BLaER1 (cell line): ENCODE measurements at regions not wholly inside any gene's neighbourhood (a gene's known extent, or its start where the extent isn't known, plus 50 kb on each side); places are given as distances from the start of the nearest gene placed in this dataset.

Source experiments
- H3K27ac ChIP-seq: shearing (Covaris generic); formaldehyde crosslinking; 2 replicates; pipeline ENCODE4 v1.8.1; 2022
- H3K27me3 ChIP-seq: shearing (Covaris generic); formaldehyde crosslinking; 2 replicates; pipeline ENCODE4 v1.8.1; 2022
- H3K36me3 ChIP-seq: shearing (Covaris generic); formaldehyde crosslinking; 2 replicates; pipeline ENCODE4 v1.8.1; 2022
- H3K4me1 ChIP-seq: shearing (Covaris generic); formaldehyde crosslinking; 2 replicates; pipeline ENCODE4 v1.8.1; 2022
- H3K4me2 ChIP-seq: shearing (Covaris generic); formaldehyde crosslinking; 2 replicates; pipeline ENCODE4 v1.8.1; 2022
- H3K4me3 ChIP-seq: shearing (Covaris generic); formaldehyde crosslinking; 2 replicates; pipeline ENCODE4 v1.8.1; 2022
- H3K9ac ChIP-seq: shearing (Covaris generic); formaldehyde crosslinking; 2 replicates; pipeline ENCODE4 v1.8.1; 2022
- H3K9me3 ChIP-seq: shearing (Covaris generic); formaldehyde crosslinking; 2 replicates; pipeline ENCODE4 v1.8.1; 2022
- H4K20me1 ChIP-seq: shearing (Covaris generic); formaldehyde crosslinking; 2 replicates; pipeline ENCODE4 v1.8.1; 2022
- Cebpa-rat ChIP-seq: shearing (Covaris generic); IDR thresholded peaks from 2 replicates; pipeline ENCODE4 v1.8.1; 2022

DNA sequence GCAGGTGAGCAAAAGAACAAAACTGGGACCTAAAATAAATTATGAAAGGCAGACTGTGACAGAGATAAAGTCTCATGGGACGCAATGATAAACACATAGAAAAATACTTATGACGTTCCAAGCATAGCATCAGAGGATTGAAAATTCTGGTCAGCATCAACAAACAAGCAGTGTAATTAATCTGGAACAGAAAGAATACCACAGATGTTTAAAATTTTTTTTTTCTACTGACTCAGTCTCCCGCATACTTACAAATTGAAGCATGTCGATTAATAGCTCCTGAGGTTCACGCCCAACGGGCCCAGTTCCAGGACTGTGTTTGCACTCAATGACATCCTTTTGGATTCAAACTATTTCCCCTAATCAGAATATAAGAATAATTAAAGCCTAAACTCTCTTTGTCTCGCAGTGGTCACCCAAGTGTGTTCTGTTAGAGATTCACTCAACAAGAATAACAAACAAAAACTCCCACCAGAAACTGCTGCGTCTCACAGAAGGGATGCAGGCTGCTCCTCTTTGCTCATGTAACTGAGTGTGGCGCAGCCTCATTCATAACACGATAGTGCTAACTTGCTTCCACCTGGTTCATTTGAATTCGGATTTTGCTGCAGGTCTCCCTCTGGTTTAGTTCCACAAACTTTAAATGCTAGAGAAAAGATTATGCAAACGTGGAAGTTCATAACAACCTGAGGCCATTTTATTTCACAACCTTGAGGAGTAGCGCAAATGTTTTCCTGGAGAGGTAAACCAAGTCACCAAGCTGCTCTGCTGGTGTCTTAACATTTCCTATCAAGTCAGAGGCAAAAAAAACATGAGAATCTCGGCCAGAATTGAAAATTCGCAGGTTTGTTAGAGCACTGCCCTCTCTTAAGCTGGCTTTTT lies 69.0 kb upstream of the CITED2 start:
- Histone ChIP-seq H3K4me1 (peaks cover 16% of the 10 kb centered on the region), H3K4me3 (no peak overlapping the region), H3K9ac (no peak overlapping the region), H3K36me3 (no peaks in the 10 kb centered on the region), H3K27me3 (no peaks in the 10 kb centered on the region), H3K9me3 (no peaks in the 10 kb centered on the region; the same call in 1 of the 2 replicates), H4K20me1 (no peaks in the 10 kb centered on the region), H3K4me2 (no peak overlapping the region), H3K27ac (no peak overlapping the region)
- TF ChIP-seq Cebpa-rat = no peak

DNA sequence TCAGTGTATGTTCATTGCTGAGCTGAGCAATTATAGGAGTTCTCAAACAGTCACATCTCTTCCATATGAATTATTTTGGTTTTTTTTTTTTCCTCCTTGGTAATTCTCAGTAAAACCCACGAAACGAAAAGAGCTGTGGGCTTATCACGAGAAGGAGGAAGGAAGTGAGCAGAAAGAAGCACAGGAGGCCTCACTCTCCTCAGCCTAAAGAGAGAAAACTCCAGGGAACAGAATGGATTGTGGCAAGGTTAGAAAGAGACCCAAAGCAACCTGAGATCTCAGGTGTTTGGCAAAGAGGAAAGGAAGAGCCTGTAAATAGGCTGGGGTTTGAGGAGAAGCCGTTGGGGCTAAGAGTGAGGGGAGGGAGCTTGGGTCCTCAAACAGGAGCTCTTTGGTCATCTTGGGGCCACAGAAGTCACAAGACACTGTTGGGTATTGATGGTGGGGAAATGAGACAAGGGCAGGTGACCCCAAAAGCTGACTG lies 67.8 kb upstream of the CITED2 start:
- no peak overlapping the region for H3K9ac ChIP-seq
- H3K9me3 ChIP-seq = no peaks in the 10 kb centered on the region; the same call in 1 of the 2 replicates
- no peaks in the 10 kb centered on the region for H4K20me1 ChIP-seq
- no peak overlapping the region for H3K27ac ChIP-seq
- H3K4me3 ChIP-seq = no peak overlapping the region
- peaks cover 13% of the 10 kb centered on the region for H3K4me1 ChIP-seq
- no peak overlapping the region for H3K4me2 ChIP-seq
- no peak for TF ChIP-seq Cebpa-rat
- H3K36me3 ChIP-seq = no peaks in the 10 kb centered on the region
- H3K27me3 ChIP-seq = no peaks in the 10 kb centered on the region

DNA sequence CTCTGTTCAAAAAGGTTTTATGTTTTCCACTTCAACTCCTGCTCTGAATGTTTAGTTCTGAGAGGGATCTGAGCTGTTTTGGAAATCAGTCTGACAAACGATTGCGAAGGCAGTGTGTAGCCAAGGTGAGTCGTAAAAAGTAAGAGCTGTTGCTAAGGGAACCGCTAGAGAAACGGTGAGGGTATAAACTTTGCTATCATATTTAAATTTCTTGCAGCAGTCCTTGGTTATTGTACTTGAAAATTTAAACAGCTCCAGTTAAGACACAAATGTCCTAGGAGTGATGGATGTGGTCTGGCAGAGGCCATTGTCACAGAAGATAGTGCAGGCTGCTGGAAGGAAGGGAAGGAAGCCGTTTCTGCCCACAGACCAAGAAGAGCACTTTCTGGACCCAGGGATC lies 64.9 kb upstream of the CITED2 start:
- no peak overlapping the region for H3K4me2 ChIP-seq
- H3K4me1 ChIP-seq = peaks cover 7% of the 10 kb centered on the region
- no peak overlapping the region for H3K27ac ChIP-seq
- no peaks in the 10 kb centered on the region for H4K20me1 ChIP-seq
- H3K9ac ChIP-seq = no peak overlapping the region
- TF ChIP-seq Cebpa-rat = no peak
- H3K9me3 ChIP-seq = no peaks in the 10 kb centered on the region
- H3K4me3 ChIP-seq = no peak overlapping the region
- H3K36me3 ChIP-seq = no peaks in the 10 kb centered on the region
- H3K27me3 ChIP-seq = no peaks in the 10 kb centered on the region

DNA sequence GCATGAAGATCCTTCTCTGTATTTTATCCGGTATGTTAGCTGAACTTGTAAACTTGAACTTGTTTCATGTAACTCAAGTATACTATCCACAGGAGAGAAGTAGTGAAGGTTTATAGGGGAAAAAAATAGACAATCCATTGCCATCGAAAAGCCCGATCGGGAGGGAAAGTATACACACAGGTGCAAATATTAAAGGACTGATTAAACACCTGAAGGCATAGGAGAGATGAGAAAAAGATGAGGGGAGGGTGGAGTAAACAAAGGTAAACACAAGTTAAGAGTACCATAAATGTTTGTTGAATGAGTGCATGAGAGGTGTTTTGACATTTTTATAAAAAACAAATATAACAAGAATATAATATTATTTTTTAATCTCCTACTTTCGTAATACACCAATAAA lies 64.3 kb upstream of the CITED2 start:
- no peak overlapping the region for H3K4me2 ChIP-seq
- no peaks in the 10 kb centered on the region for H3K36me3 ChIP-seq
- H3K4me3 ChIP-seq = no peak overlapping the region
- H3K9me3 ChIP-seq = no peaks in the 10 kb centered on the region
- no peak overlapping the region for H3K9ac ChIP-seq
- peaks cover 7% of the 10 kb centered on the region for H3K4me1 ChIP-seq
- no peak for TF ChIP-seq Cebpa-rat
- no peaks in the 10 kb centered on the region for H3K27me3 ChIP-seq
- no peak overlapping the region for H3K27ac ChIP-seq
- no peaks in the 10 kb centered on the region for H4K20me1 ChIP-seq

DNA sequence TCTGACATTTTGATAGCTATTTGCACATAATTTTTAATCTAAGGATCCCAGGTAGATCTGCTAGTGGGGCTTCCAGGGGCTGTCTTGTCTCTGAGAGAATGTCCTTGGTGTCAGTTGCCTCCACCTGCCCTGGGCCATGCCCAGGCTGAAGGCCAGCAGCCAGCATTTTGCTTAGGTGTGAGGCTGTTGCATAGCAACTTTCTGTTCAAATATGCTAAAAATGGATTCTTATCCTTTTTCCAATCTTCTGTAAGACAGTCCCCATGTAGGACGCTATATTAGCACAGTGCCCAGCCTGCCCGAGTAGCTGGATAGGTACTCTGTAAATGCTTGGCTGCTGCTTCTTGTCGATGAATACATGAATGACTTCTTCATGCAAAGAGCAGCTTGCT lies 62.5 kb upstream of the CITED2 start:
- Histone ChIP-seq H4K20me1 (no peaks in the 10 kb centered on the region), H3K4me2 (no peak overlapping the region), H3K27me3 (no peaks in the 10 kb centered on the region), H3K4me1 (peaks cover 2% of the 10 kb centered on the region; the same call in 1 of the 2 replicates), H3K4me3 (no peak overlapping the region), H3K36me3 (no peaks in the 10 kb centered on the region), H3K9me3 (0 out of 2 replicates have a peak, but pooled peaks cover 1% of the 10 kb centered on the region), H3K9ac (no peak overlapping the region), H3K27ac (no peak overlapping the region)
- no peak for TF ChIP-seq Cebpa-rat

DNA sequence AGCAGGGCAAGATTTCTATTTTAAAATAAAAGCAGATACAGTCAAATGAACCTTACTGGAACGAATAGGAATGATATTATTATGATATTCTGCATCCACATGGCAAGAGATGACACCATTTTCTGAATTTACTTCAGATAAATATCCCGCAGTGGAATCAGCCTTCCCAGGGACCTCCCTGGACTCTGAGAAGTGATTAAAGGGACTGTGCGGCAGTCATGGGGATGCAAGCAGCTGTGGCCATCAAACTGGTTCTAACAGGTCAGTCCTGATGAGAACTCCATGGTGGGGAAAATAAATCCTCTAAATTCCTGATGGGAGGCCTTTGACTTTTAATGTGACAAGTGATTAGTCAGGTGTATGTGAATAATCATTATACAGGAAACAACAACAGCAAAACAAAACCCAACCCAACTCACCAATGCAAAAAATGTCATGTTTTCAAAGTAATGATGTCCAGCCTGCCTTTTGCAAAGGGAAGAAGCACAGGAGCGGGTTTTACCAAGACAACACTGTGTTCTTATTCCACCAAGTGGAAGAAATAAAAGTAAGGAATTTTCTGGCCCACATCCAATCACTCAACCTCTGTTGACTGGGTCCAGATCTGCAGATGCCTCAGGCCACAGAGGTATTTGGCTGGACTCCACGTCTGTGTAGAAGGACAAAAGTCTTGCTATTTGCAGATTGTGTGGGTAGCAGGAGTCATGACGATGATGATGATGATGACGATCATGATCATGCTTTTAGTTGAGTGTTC lies 61.9 kb upstream of the CITED2 start:
- H3K27me3 ChIP-seq = no peaks in the 10 kb centered on the region
- no peaks in the 10 kb centered on the region for H3K4me1 ChIP-seq
- no peak overlapping the region for H3K9ac ChIP-seq
- TF ChIP-seq Cebpa-rat = no peak
- H3K4me2 ChIP-seq = no peak overlapping the region
- no peak overlapping the region for H3K4me3 ChIP-seq
- H3K27ac ChIP-seq = no peak overlapping the region
- 0 out of 2 replicates have a peak, but pooled peaks cover 7% of the 10 kb centered on the region for H3K9me3 ChIP-seq
- no peaks in the 10 kb centered on the region for H3K36me3 ChIP-seq
- H4K20me1 ChIP-seq = no peaks in the 10 kb centered on the region

DNA sequence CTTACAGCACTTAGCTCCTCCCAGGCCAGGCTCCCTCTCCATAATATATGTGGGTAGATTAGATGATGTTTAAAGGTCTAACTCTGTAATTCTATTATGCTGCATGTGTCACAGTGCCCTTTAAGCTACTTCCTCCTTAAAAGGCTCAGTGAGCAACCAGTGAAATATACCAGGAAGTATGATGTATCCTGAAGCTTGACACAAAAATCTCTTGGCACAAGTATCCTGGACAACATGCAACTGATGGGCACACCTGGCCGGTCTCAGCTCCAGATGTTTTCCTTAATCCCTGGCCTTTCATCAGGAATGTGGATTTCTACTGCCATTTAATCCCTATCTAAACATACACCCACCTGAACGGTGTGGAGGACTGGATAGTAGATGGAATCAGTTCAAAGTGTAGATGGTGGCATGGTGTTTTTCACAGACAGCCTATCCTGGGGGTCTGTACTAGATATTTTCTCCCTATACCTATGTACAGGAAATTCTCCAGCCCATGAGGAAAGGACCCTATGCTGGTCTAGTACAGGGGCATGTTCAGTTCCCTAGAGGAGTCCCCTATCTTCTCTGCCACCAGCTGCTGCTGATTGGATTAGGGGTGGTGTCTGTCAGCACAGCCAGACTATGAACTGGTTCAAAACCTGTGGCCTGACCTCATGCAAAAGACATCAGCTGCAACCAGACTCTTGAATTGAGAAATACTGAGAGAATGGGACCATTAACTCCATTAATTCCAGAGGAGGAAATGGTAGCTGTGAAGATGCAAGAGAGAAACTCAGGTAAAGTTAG lies 59.4 kb upstream of the CITED2 start:
- Histone ChIP-seq H3K9ac (no peak overlapping the region), H3K36me3 (no peaks in the 10 kb centered on the region), H3K9me3 (0 out of 2 replicates have a peak, but pooled peaks cover 8% of the 10 kb centered on the region), H3K27ac (no peak overlapping the region), H3K27me3 (no peaks in the 10 kb centered on the region), H3K4me3 (no peak overlapping the region), H3K4me1 (no peaks in the 10 kb centered on the region), H4K20me1 (no peaks in the 10 kb centered on the region), H3K4me2 (no peak overlapping the region)
- no peak for TF ChIP-seq Cebpa-rat

DNA sequence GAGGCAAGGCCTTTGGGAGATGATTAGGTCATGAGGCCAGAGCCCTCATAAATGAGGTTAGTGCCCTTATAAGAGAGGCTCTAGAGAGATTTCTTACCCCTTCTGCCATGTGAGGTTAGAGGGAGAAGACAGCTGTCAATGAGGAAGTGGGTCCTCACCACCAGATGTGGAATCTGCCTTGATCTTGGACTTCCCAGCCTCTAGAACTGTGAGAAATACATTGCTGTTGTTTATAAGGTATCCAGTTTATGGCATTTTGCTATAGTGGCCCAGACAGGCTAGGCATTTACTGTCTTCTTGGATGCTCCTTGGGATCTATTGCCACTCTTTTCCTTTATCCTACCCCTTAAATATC lies 57.1 kb upstream of the CITED2 start:
- Histone ChIP-seq H3K4me1 (no peaks in the 10 kb centered on the region), H3K36me3 (no peaks in the 10 kb centered on the region), H3K4me3 (no peak overlapping the region), H3K27me3 (no peaks in the 10 kb centered on the region), H3K27ac (no peak overlapping the region), H3K4me2 (no peak overlapping the region), H3K9ac (no peak overlapping the region), H4K20me1 (no peaks in the 10 kb centered on the region), H3K9me3 (0 out of 2 replicates have a peak, but pooled peaks cover 8% of the 10 kb centered on the region)
- TF ChIP-seq Cebpa-rat = no peak

DNA sequence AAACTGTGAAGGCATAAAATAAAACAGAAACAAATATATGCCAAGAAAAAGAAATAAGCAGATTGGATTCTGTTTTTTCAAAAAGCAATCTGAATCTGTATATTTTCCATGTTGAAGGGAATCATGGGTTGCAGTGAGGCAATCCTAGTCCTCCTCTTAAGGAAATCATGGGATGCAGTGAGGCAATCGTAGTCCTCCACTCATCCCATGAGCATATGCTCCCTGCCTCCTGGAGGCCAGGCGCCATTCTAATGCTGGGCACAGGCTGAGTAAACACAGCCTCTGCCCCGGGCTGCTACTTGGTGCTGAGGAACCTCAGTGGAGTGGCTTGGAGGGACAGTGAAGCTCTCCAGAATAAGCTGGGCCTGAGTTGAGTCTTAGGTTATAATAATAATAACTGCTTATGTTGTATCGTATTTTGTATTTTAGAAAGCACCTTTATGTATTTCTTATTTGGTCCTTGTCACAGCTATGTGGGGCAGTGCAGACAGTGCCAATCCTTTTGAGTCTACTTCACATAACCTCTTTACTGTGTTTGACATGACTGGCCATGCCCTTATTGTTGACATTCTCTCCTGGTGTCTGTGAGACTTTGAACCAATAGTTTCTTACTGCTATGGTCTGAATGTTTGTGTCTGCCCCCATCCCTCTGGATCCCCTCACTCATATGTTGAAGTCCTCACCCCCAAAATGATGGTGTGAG lies 56.6 kb upstream of the CITED2 start:
- Histone ChIP-seq H3K27ac (no peak overlapping the region), H3K9ac (no peak overlapping the region), H3K27me3 (no peaks in the 10 kb centered on the region), H3K4me2 (no peak overlapping the region), H3K4me3 (no peak overlapping the region), H3K9me3 (0 out of 2 replicates have a peak, but pooled peaks cover 8% of the 10 kb centered on the region), H4K20me1 (no peaks in the 10 kb centered on the region), H3K4me1 (no peaks in the 10 kb centered on the region), H3K36me3 (no peaks in the 10 kb centered on the region)
- TF ChIP-seq Cebpa-rat = no peak
